Dendritic cell treated with granulocyte-macrophage colony-stimulating factor and Interleukin-4, amounts not matched to agents 40 ng/mL and 50 ng/mL, for 4 days (primary cell): ENCODE measurements at regions not wholly inside any gene's neighbourhood (a gene's known extent, or its start where the extent isn't known, plus 50 kb on each side); places are given as distances from the start of the nearest gene placed in this dataset.

ENCODE experiments used
- H3K27ac Mint-ChIP-seq: one replicate; pipeline ENCODE4 v1.8.0; 2022; ENCODE audit warnings: mild to moderate bottlenecking, mixed read lengths
- H3K27me3 Mint-ChIP-seq: one replicate; pipeline ENCODE4 v1.8.0; 2022; ENCODE audit warnings: mild to moderate bottlenecking, mixed read lengths
- H3K36me3 Mint-ChIP-seq: one replicate; pipeline ENCODE4 v1.8.0; 2022; ENCODE audit warnings: low read depth, mixed read lengths
- H3K4me1 Mint-ChIP-seq: one replicate; pipeline ENCODE4 v1.8.0; 2022; ENCODE audit warnings: low read depth, mixed read lengths
- H3K4me3 Mint-ChIP-seq: one replicate; pipeline ENCODE4 v1.8.0; 2022; ENCODE audit warnings: mild to moderate bottlenecking, moderate library complexity, mixed read lengths
- H3K9me3 Mint-ChIP-seq: one replicate; pipeline ENCODE4 v1.8.0; 2022; ENCODE audit warnings: mixed read lengths
- intact Hi-C: fragments of 100-400 bp; cut with micrococcal nuclease; formaldehyde crosslinking; loops from one replicate; pipeline ENCODE4 v1.15.0; 2022

DNA sequence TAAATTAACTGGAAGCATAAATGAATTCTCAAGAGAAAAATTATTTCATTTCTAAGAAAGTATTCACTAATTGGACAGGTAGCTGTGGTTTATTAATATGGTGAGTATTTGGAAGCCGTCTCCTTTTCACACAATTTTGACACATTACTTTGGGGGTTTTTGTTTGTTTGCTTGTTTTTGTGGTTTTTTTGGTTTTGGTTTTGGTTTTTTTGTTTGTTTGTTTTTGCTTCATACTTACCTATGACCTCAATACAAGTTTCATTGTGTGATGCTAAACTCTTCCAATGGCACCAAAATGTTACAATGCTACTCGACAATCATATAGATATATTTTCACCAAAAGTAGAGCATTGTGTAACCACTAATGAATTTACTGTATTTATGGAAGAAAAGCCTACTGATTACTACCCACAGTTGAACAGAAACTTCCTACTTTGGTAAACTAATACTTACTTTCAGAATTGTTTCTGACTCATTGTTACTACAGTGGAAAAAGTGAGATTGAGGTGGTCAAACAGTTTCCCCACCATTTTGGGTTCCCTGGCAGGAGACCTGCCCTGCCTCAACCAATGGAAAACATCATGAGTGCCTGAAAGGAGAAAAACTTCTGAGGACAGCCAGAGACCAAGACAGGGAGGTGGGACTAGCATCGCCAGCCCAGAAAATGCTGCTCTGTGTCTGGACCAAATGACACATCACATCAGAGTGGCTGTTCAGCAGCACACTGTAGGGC lies 443.1 kb downstream of the HNRNPD start:
- Mint-ChIP-seq H3K9me3 (no peaks in the 10 kb centered on the region), H3K36me3 (no peaks in the 10 kb centered on the region), H3K4me1 (no peaks in the 10 kb centered on the region), H3K4me3 (no peak overlapping the region), H3K27me3 (no peaks in the 10 kb centered on the region), H3K27ac (no peak overlapping the region)
- intact Hi-C loops = no loop called here

DNA sequence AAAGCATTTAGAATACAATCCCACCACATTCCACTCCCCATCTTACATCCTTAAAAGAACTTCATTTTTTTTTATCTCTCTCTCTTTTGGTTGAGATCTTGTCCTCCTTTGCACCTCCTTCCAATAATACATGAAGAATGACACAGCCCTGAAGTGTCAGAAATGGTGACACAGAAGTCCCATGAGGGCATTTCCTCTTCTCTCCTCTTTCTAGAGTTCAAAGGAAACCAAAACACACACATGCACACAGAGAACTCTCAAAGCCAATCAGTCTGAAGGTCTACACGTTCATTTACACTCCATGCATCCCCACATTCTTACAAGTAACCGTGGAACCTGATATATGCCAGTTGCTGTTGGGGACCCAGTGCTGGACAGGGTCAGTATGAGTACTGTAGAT lies 450.7 kb downstream of the HNRNPD start:
- no peaks in the 10 kb centered on the region for H3K4me1 Mint-ChIP-seq
- H3K27ac Mint-ChIP-seq = no peak overlapping the region
- intact Hi-C loops = no loop called here
- no peaks in the 10 kb centered on the region for H3K36me3 Mint-ChIP-seq
- no peak overlapping the region for H3K4me3 Mint-ChIP-seq
- no peaks in the 10 kb centered on the region for H3K27me3 Mint-ChIP-seq
- no peaks in the 10 kb centered on the region for H3K9me3 Mint-ChIP-seq

GRCh38 chr4:81922313-81922712 lies 450.6 kb upstream of the RASGEF1B start:
- no peaks in the 10 kb centered on the region for H3K4me1 Mint-ChIP-seq
- H3K36me3 Mint-ChIP-seq = no peaks in the 10 kb centered on the region
- no peak overlapping the region for H3K4me3 Mint-ChIP-seq

DNA sequence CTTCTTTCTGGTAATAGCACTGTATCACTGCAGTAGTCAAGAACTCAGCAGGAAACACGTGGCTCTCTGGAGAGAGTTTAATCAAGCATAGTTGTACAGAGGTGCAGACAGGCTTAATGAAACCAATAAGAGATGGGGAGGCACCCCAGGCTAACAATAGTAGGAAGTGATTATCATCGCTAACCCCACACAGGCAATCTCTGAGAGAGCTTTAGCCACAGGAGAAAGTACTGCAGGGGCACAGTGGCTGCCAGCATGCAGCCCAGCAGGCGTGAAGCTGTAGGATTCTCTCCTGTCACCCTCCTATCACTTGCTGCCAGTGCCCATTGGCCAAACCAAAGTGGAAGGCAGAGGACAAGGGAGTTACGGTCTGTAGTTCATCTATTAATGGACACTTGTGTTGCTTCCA lies 450.0 kb upstream of the RASGEF1B start:
- Mint-ChIP-seq H3K27ac (no peak overlapping the region), H3K4me1 (no peaks in the 10 kb centered on the region), H3K27me3 (no peaks in the 10 kb centered on the region), H3K4me3 (no peak overlapping the region), H3K9me3 (no peaks in the 10 kb centered on the region), H3K36me3 (no peaks in the 10 kb centered on the region)
- intact Hi-C loops = no loop called here

More at GRCh38 chr4:81922313-81922712, 450.6 kb upstream of the RASGEF1B start:
- no peaks in the 10 kb centered on the region for H3K9me3 Mint-ChIP-seq
- no peak overlapping the region for H3K27ac Mint-ChIP-seq
- H3K27me3 Mint-ChIP-seq = no peaks in the 10 kb centered on the region
- intact Hi-C loops = no loop called here

- H3K9me3 Mint-ChIP-seq = no peaks in the 10 kb centered on the region
- no peaks in the 10 kb centered on the region for H3K36me3 Mint-ChIP-seq
- no peaks in the 10 kb centered on the region for H3K4me1 Mint-ChIP-seq
- intact Hi-C loops = loop anchor here (10.0 kb wide), 1 partner anchor 345 kb away; no protein-coding TSS in a partner anchor
- no peak overlapping the region for H3K4me3 Mint-ChIP-seq
- H3K27ac Mint-ChIP-seq = no peak overlapping the region
- no peaks in the 10 kb centered on the region for H3K27me3 Mint-ChIP-seq
Observed at GRCh38 chr4:81919810-81920209, 448.1 kb upstream of the RASGEF1B start.

DNA sequence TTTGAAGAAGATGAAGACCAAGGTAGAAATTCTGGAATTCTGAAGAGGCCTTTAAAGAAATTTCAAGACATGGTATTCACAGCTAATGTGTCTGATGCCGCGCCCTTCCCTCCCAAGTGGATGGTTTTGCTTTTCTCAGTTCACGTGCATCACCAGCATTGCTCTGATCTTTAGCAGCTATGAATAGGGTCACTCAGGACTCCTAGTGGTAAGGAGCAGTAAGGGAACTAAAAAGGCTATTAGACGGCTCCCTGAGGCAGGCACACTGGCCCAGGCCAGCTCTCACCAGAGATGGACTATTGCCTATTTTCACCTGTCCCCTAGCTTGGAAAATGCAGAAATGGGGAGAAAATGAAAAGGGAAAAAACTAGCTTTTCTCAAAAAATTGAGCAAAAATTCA lies 447.5 kb upstream of the RASGEF1B start:
- intact Hi-C loops = loop anchor here (10.0 kb wide), 1 partner anchor 346 kb away; no protein-coding TSS in a partner anchor
- Mint-ChIP-seq H3K27me3 (no peaks in the 10 kb centered on the region), H3K36me3 (no peaks in the 10 kb centered on the region), H3K9me3 (no peaks in the 10 kb centered on the region), H3K4me3 (no peak overlapping the region), H3K4me1 (no peaks in the 10 kb centered on the region), H3K27ac (no peak overlapping the region)

DNA sequence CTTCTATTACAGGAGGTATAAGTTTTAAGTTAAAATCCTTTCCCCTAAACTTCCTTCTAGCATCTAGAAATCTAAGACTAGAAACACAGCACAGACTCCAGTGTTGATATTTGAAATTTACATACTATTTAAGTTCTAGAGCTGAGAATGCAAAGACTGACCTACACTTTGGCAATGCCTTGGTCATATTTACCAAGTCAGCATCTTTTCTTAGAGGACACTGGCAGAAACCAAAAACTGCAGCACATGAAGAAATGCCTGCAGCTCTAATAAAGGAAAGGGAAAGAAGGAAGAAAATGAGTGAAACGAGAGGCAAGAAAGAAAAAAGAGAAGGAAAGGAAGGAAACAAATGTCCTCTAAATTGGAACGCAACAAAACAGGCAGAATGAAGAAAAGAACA lies 443.7 kb upstream of the RASGEF1B start:
- Mint-ChIP-seq H3K4me1 (peaks cover 5% of the 10 kb centered on the region), H3K36me3 (no peaks in the 10 kb centered on the region), H3K27ac (no peak overlapping the region), H3K4me3 (no peak overlapping the region), H3K9me3 (no peaks in the 10 kb centered on the region), H3K27me3 (no peaks in the 10 kb centered on the region)
- intact Hi-C loops = loop anchor here (10.0 kb wide), 1 partner anchor 349 kb away; no protein-coding TSS in a partner anchor

DNA sequence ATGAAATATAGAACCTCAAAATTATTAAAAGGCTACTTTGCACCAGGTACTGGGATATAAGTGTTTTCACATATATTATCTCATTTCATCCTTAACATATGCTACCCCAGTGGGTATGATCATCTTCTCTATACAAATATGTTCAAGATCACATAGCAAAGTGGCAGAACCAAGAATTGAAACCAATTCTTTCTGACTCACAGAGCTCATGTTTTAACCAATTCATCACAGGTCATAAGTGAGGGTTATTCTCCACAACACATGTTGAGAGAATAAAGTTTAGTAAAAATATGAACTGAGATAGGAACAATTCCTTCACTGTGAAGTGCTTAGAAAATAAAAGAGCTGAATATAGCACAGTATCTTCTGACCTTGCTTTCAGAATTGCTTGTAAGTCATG lies 442.9 kb upstream of the RASGEF1B start:
- no peaks in the 10 kb centered on the region for H3K27me3 Mint-ChIP-seq

DNA sequence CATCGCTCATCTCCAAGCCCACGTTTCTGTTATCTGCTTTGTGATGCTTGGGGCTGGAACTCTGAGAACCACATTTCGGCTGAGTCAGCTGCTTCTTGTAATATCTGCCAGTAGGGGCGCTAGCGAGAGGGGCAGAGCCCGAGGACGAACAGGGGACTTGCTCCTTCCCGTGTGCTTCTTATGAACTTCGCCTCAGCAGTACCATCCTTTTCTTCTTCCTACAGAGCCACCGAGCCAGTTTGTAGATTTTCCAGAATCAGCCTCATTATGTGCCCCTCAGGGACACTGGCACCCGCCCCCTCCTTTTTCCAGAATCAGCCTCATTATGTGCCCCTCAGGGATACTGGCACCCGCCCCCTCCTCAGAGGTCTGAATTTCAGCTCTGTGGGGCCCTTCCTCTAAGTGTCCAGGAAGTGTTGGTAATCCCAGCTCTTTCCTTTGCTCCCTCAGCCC lies 441.7 kb upstream of the RASGEF1B start:
- H3K36me3 Mint-ChIP-seq = no peaks in the 10 kb centered on the region
- H3K27me3 Mint-ChIP-seq = no peaks in the 10 kb centered on the region
- no peak overlapping the region for H3K4me3 Mint-ChIP-seq

More for the DNA sequence above, 442.9 kb upstream of the RASGEF1B start:
- Mint-ChIP-seq H3K4me1 (peaks cover 5% of the 10 kb centered on the region), H3K9me3 (no peaks in the 10 kb centered on the region), H3K36me3 (no peaks in the 10 kb centered on the region), H3K4me3 (no peak overlapping the region), H3K27ac (no peak overlapping the region)
- intact Hi-C loops = loop anchor here (10.0 kb wide), 1 partner anchor 350 kb away; no protein-coding TSS in a partner anchor

DNA sequence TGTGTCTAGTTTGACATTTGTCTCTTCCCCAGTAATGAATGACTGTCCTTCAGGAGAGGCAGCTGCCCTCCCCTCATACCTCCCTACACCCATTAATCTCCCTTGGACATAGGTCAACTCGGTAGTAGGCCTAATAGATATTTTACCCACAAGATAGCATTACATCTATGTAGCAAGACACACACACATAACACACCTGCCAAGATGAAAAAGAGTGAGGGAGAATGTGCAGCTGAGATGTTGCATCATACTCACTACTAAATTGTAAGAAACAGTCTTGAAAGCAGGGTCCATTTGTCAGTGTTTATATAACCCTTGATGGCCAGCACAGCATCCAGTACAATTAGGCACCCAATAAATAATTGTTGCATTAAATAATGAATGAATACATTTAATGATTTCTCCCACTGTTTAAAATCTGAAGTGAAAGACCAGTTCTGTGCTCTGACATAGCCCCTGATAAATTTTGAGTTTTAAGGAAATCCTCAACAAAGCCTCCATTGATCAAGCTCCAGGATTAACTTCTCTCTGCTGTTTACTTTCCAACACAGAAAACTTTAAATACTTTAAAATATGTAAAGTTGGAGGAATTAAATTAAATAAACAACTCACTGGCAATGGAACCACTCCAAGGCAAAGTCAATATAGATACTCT lies 440.8 kb upstream of the RASGEF1B start:
- no peak overlapping the region for H3K27ac Mint-ChIP-seq
- no peaks in the 10 kb centered on the region for H3K36me3 Mint-ChIP-seq
- intact Hi-C loops = loop anchor here (10.0 kb wide), 1 partner anchor 352 kb away; no protein-coding TSS in a partner anchor
- no peak overlapping the region for H3K4me3 Mint-ChIP-seq
- peaks cover 5% of the 10 kb centered on the region for H3K4me1 Mint-ChIP-seq
- no peaks in the 10 kb centered on the region for H3K27me3 Mint-ChIP-seq
- H3K9me3 Mint-ChIP-seq = no peaks in the 10 kb centered on the region

More for the DNA sequence above, 441.7 kb upstream of the RASGEF1B start:
- Mint-ChIP-seq H3K27ac (no peak overlapping the region), H3K9me3 (no peaks in the 10 kb centered on the region), H3K4me1 (peaks cover 5% of the 10 kb centered on the region)
- intact Hi-C loops = loop anchor here (10.0 kb wide), 1 partner anchor 351 kb away; no protein-coding TSS in a partner anchor

- Mint-ChIP-seq H3K4me3 (no peak overlapping the region), H3K27ac (no peak overlapping the region), H3K36me3 (no peaks in the 10 kb centered on the region), H3K27me3 (no peaks in the 10 kb centered on the region), H3K9me3 (no peaks in the 10 kb centered on the region), H3K4me1 (no peaks in the 10 kb centered on the region)
- intact Hi-C loops = no loop called here
Observed at GRCh38 chr4:81906905-81907304, 435.2 kb upstream of the RASGEF1B start.

DNA sequence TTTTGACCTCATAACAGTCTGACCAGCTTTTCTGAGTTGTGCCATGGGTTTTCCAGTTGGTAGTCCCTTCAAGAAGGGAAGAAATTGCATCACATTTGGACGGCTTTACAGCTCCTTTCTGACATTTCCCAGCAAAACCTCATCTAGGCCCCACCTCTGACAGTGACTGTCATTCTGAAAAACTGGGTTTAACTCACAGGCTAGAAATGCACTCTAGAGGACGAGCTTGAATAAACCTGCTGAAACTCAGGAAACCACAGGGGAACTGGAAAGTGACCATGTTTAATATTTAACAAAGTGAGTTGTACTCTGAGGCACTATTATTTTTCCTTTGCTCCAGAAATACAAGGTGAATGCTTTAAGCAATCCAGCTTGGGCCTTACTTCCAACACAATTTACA lies 434.3 kb upstream of the RASGEF1B start:
- intact Hi-C loops = no loop called here
- Mint-ChIP-seq H3K4me3 (no peak overlapping the region), H3K9me3 (no peaks in the 10 kb centered on the region), H3K27ac (no peak overlapping the region), H3K36me3 (no peaks in the 10 kb centered on the region), H3K4me1 (no peaks in the 10 kb centered on the region), H3K27me3 (no peaks in the 10 kb centered on the region)

GRCh38 chr4:81904121-81904520 lies 432.4 kb upstream of the RASGEF1B start:
- no peak overlapping the region for H3K4me3 Mint-ChIP-seq
- intact Hi-C loops = no loop called here
- H3K9me3 Mint-ChIP-seq = no peaks in the 10 kb centered on the region
- H3K36me3 Mint-ChIP-seq = no peaks in the 10 kb centered on the region
- no peaks in the 10 kb centered on the region for H3K4me1 Mint-ChIP-seq
- H3K27me3 Mint-ChIP-seq = no peaks in the 10 kb centered on the region
- H3K27ac Mint-ChIP-seq = no peak overlapping the region

DNA sequence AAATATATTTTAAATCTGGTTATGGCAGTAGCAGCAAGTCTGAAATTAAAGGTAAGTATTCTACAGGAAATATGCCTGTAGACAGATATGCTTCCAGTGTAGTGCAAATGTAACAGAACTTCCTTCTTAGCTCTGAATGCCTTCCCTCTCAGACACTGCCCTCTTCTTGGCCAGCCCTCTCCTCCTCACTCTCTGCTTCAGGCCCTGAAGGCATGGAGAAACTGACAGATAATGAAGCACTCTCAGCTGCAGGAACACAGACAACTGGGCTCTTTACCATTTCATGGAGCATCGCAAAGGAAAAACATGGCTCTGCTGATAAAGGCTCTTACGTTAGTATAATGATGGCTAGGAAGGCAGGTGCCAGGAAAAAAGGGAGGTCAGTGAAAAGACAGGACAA lies 431.5 kb upstream of the RASGEF1B start:
- Mint-ChIP-seq H3K36me3 (no peaks in the 10 kb centered on the region), H3K4me1 (no peaks in the 10 kb centered on the region), H3K27me3 (no peaks in the 10 kb centered on the region), H3K4me3 (no peak overlapping the region), H3K27ac (no peak overlapping the region), H3K9me3 (no peaks in the 10 kb centered on the region)
- intact Hi-C loops = no loop called here
